IMR-90 (cell line): ENCODE measurements at regions not wholly inside any gene's neighbourhood (a gene's known extent, or its start where the extent isn't known, plus 50 kb on each side); places are given as distances from the start of the nearest gene placed in this dataset.

Source experiments
- ATAC-seq: fragments of 200-7000 bp; cut with Tn5 transposase; 2 replicates; pipeline ENCODE4 v1.9.1; 2020; ENCODE audit warnings: low read depth, mild to moderate bottlenecking, moderate library complexity
- BruUV-seq: library from RNA; stranded (reverse); fragments of 400-500 nt; replicated peaks from 2 replicates; lab custom pipeline; 2021; lab: Mats Ljungman, UMichigan
- CTCF ChIA-PET: fragments of 300-600 bp; formaldehyde crosslinking; extraction: SDS; loops from one replicate; lab custom pipeline; 2021; ENCODE audit warnings: antibody characterized with exemption; lab: Yijun Ruan, JAX
- POLR2A ChIA-PET: fragments of 300-600 bp; sonication (Branson Sonifier 250); formaldehyde crosslinking; loops from one replicate; lab custom pipeline; 2022; ENCODE audit warnings: antibody characterized with exemption; ENCODE audit not compliant: unreplicated experiment; lab: Charles Lee
- DNase-seq: peaks from one replicate; pipeline ENCODE4 v3.0.0; 2013
- H2AFZ ChIP-seq: replicated peaks from 2 replicates; pipeline ENCODE3; 2013; ENCODE audit warnings: low read length, mild to moderate bottlenecking; ENCODE audit not compliant: poor library complexity
- H2AK5ac ChIP-seq: 2 replicates; pipeline ENCODE4 v1.6.1; 2013; ENCODE audit warnings: low read depth, low read length, inconsistent platforms
- H2AK9ac ChIP-seq: replicated peaks from 2 replicates; pipeline ENCODE3; 2013; ENCODE audit warnings: mild to moderate bottlenecking, low read depth, low read length, moderate library complexity; ENCODE audit not compliant: poor library complexity
- H2BK120ac ChIP-seq: 2 replicates; pipeline ENCODE4 v1.6.1; 2013; ENCODE audit warnings: low read depth, low read length, inconsistent platforms
- H2BK15ac ChIP-seq: 3 replicates; pipeline ENCODE4 v1.6.1; 2013; ENCODE audit warnings: low read depth, low read length, inconsistent platforms
- H2BK20ac ChIP-seq: 2 replicates; pipeline ENCODE4 v1.6.1; 2013; ENCODE audit warnings: low read depth, mild to moderate bottlenecking, inconsistent platforms, low read length, moderate library complexity
- H2BK5ac ChIP-seq: 2 replicates; pipeline ENCODE4 v1.6.1; 2013; ENCODE audit warnings: mild to moderate bottlenecking, low read depth, low read length, inconsistent platforms; ENCODE audit not compliant: poor library complexity, severe bottlenecking
- H3K14ac ChIP-seq: replicated peaks from 2 replicates; pipeline ENCODE4 v1.6.1; 2013; ENCODE audit warnings: low read depth, low read length, inconsistent platforms
- H3K18ac ChIP-seq: 2 replicates; pipeline ENCODE4 v1.6.1; 2013; ENCODE audit warnings: low read depth, low read length, control low read depth
- H3K23ac ChIP-seq: 2 replicates; pipeline ENCODE4 v1.6.1; 2013; ENCODE audit warnings: low read depth, low read length, inconsistent platforms
- H3K27ac ChIP-seq: 2 replicates; pipeline ENCODE4 v1.5.1; 2013; ENCODE audit warnings: mild to moderate bottlenecking, control low read depth, low read length; ENCODE audit not compliant: insufficient read depth
- H3K27me3 ChIP-seq: 2 replicates; pipeline ENCODE4 v1.6.1; 2013; ENCODE audit warnings: low read length; ENCODE audit not compliant: control insufficient read depth, insufficient read depth
- H3K36me3 ChIP-seq: 2 replicates; pipeline ENCODE4 v1.6.1; 2013; ENCODE audit warnings: low read length, mixed read lengths; ENCODE audit not compliant: control insufficient read depth, insufficient read depth
- H3K4ac ChIP-seq: 2 replicates; pipeline ENCODE4 v1.6.1; 2013; ENCODE audit warnings: low read depth, low read length, inconsistent platforms
- H3K4me1 ChIP-seq: 2 replicates; pipeline ENCODE4 v1.6.1; 2013; ENCODE audit warnings: low read length, mixed read lengths; ENCODE audit not compliant: control insufficient read depth, insufficient read depth
- H3K4me2 ChIP-seq: 2 replicates; pipeline ENCODE4 v1.6.1; 2013; ENCODE audit warnings: low read depth, mild to moderate bottlenecking, control low read depth, low read length, moderate library complexity
- H3K4me3 ChIP-seq: 2 replicates; pipeline ENCODE4 v1.5.1; 2013; ENCODE audit warnings: low read depth, mild to moderate bottlenecking, control low read depth, low read length, moderate library complexity; ENCODE audit not compliant: insufficient read depth
- H3K56ac ChIP-seq: 2 replicates; pipeline ENCODE4 v1.6.1; 2013; ENCODE audit warnings: low read length, inconsistent platforms; ENCODE audit not compliant: insufficient read depth; ENCODE audit errors: extremely low read depth
- H3K79me1 ChIP-seq, 2 experiments: 2 replicates each; pipeline ENCODE4 v1.6.1; 2013; ENCODE audit warnings: low read length in 2 of 2, inconsistent platforms in 1 of 2, low read depth in 1 of 2
- H3K9ac ChIP-seq: 2 replicates; pipeline ENCODE4 v1.6.1; 2013; ENCODE audit warnings: low read depth, low read length, control low read depth
- H3K9me1 ChIP-seq: 2 replicates; pipeline ENCODE4 v1.6.1; 2013; ENCODE audit warnings: low read length, inconsistent platforms; ENCODE audit not compliant: insufficient read depth
- H3K9me3 ChIP-seq: 2 replicates; pipeline ENCODE4 v1.6.1; 2013; ENCODE audit warnings: low read length; ENCODE audit not compliant: control insufficient read depth, insufficient read depth
- H4K20me1 ChIP-seq: 2 replicates; pipeline ENCODE4 v1.6.1; 2013; ENCODE audit warnings: low read length, inconsistent platforms; ENCODE audit not compliant: insufficient read depth
- H4K5ac ChIP-seq: 2 replicates; pipeline ENCODE4 v1.6.1; 2013; ENCODE audit warnings: mild to moderate bottlenecking, low read depth, low read length, control low read depth
- H4K8ac ChIP-seq, 2 experiments: 2 replicates each; pipeline ENCODE4 v1.6.1; 2013; ENCODE audit warnings: low read depth in 2 of 2, low read length in 2 of 2, control low read depth in 1 of 2, inconsistent platforms in 1 of 2
- H4K91ac ChIP-seq: 2 replicates; pipeline ENCODE4 v1.6.1; 2013; ENCODE audit warnings: low read depth, low read length, inconsistent platforms; ENCODE audit not compliant: insufficient read depth
- BHLHE40 ChIP-seq: fragments of 150-350 bp; IDR thresholded peaks from 2 replicates; pipeline ENCODE4 v1.6.1; 2016; ENCODE audit warnings: mild to moderate bottlenecking, low read depth, low read length
- CEBPB ChIP-seq: IDR thresholded peaks from 2 replicates; pipeline ENCODE4 v1.6.1; 2012; ENCODE audit warnings: low read depth, low read length, improper control_type of control experiment
- CHD1 ChIP-seq: IDR thresholded peaks from 2 replicates; pipeline ENCODE4 v1.6.1; 2012; ENCODE audit warnings: low read depth, low read length, improper control_type of control experiment
- CTCF ChIP-seq: conservative IDR thresholded peaks from 2 replicates; pipeline ENCODE4 v1.5.1; 2012; ENCODE audit warnings: mild to moderate bottlenecking, low read depth, low read length, improper control_type of control experiment
- ELK1 ChIP-seq: fragments of 150-350 bp; IDR thresholded peaks from 2 replicates; pipeline ENCODE4 v1.6.1; 2016; ENCODE audit warnings: low read depth, mild to moderate bottlenecking, low read length, moderate library complexity, borderline replicate concordance
- FOS ChIP-seq: fragments of 150-350 bp; IDR thresholded peaks from 2 replicates; pipeline ENCODE4 v1.6.1; 2016; ENCODE audit warnings: low read depth, low read length
- MAFK ChIP-seq: IDR thresholded peaks from 2 replicates; pipeline ENCODE4 v1.6.1; 2012; ENCODE audit warnings: low read depth, low read length, improper control_type of control experiment
- MAZ ChIP-seq: IDR thresholded peaks from 2 replicates; pipeline ENCODE4 v1.6.1; 2012; ENCODE audit warnings: low read depth, mild to moderate bottlenecking, low read length, improper control_type of control experiment, moderate library complexity, borderline replicate concordance
- MXI1 ChIP-seq: IDR thresholded peaks from 2 replicates; pipeline ENCODE4 v1.6.1; 2012; ENCODE audit warnings: low read depth, mild to moderate bottlenecking, low read length, moderate library complexity, borderline replicate concordance
- NFE2L2 ChIP-seq: fragments of 150-350 bp; IDR thresholded peaks from 2 replicates; pipeline ENCODE4 v1.6.1; 2016; ENCODE audit warnings: low read depth, mild to moderate bottlenecking, low read length
- POLR2A ChIP-seq: IDR thresholded peaks from 2 replicates; pipeline ENCODE4 v1.6.1; 2012; ENCODE audit warnings: mild to moderate bottlenecking, low read depth, low read length
- RAD21 ChIP-seq: IDR thresholded peaks from 2 replicates; pipeline ENCODE4 v1.6.1; 2012; ENCODE audit warnings: low read length, improper control_type of control experiment
- RCOR1 ChIP-seq: IDR thresholded peaks from 2 replicates; pipeline ENCODE4 v1.6.1; 2012; ENCODE audit warnings: mild to moderate bottlenecking, low read length, improper control_type of control experiment; ENCODE audit not compliant: insufficient replicate concordance
- RFX5 ChIP-seq: IDR thresholded peaks from 2 replicates; pipeline ENCODE4 v1.8.0; 2012; ENCODE audit warnings: low read depth, mild to moderate bottlenecking, low read length, moderate library complexity
- SMC3 ChIP-seq: fragments of 150-350 bp; IDR thresholded peaks from 2 replicates; pipeline ENCODE4 v1.6.1; 2016; ENCODE audit warnings: low read depth, mild to moderate bottlenecking, antibody characterized with exemption, low read length, moderate library complexity
- USF2 ChIP-seq: fragments of 150-350 bp; IDR thresholded peaks from 2 replicates; pipeline ENCODE4 v1.6.1; 2017; ENCODE audit warnings: mild to moderate bottlenecking, antibody characterized with exemption, low read length, low read depth
- dilution Hi-C: fragments of 300-500 bp; cut with HindIII; formaldehyde crosslinking; loops from one replicate; pipeline ENCODE4 v1.14.3; 2018; ENCODE audit warnings: low sequenced_read_pairs; ENCODE audit not compliant: unreplicated experiment
- in situ Hi-C: fragments of 300-500 bp; cut with MboI; formaldehyde crosslinking; loops from 3 replicates; pipeline ENCODE4 v1.14.3; 2019; ENCODE audit warnings: low sequenced_read_pairs, inconsistent platforms, mixed read lengths
- intact Hi-C: fragments of 100-400 bp; cut with micrococcal nuclease; formaldehyde crosslinking; loops from 2 replicates; pipeline ENCODE4 v1.10.0; 2022

- no peak overlapping the region for H2BK5ac ChIP-seq
- no peak overlapping the region for H4K5ac ChIP-seq
- no peak overlapping the region for H2BK15ac ChIP-seq
- intact Hi-C loops, result no loop called here
- no peak overlapping the region for H3K27ac ChIP-seq
- TF ChIP-seq BHLHE40 (no peak), RAD21 (no peak), FOS (no peak), RCOR1 (no peak), POLR2A (no peak), SMC3 (no peak), ELK1 (no peak), CEBPB (no peak), CHD1 (no peak), MXI1 (no peak), NFE2L2 (no peak), CTCF (no peak), RFX5 (no peak), MAZ (no peak), USF2 (no peak), MAFK (no peak)
- no peaks in the 10 kb centered on the region for H3K79me1 ChIP-seq
- no peak overlapping the region for H2AFZ ChIP-seq
- H3K4me2 ChIP-seq, result no peak overlapping the region
- in situ Hi-C loops, result no loop called here
- dilution Hi-C loops, result no loop called here
- POLR2A ChIA-PET, result no interaction called here
- H3K36me3 ChIP-seq, result no peaks in the 10 kb centered on the region
- no peaks in the 10 kb centered on the region for H3K4me1 ChIP-seq
- no peak for DNase-seq
- H3K9me1 ChIP-seq, result no peaks in the 10 kb centered on the region
- no peak for ATAC-seq
- BruUV-seq, result no TSS peak
- no peak overlapping the region for H2AK9ac ChIP-seq
- no peak overlapping the region for H2BK120ac ChIP-seq
- no peaks in the 10 kb centered on the region; the same call in 1 of the 2 replicates for H3K9me3 ChIP-seq
- CTCF ChIA-PET, result no interaction called here
- no peak overlapping the region for H2BK20ac ChIP-seq
- H3K56ac ChIP-seq, result no peak overlapping the region
- no peak overlapping the region for H3K18ac ChIP-seq
- H4K20me1 ChIP-seq, result no peaks in the 10 kb centered on the region
- no peak overlapping the region for H4K91ac ChIP-seq
- H4K8ac ChIP-seq, result no peak overlapping the region
- H3K9ac ChIP-seq, result no peak overlapping the region
- H3K4ac ChIP-seq, result no peak overlapping the region
- no peak overlapping the region for H3K23ac ChIP-seq
- H3K14ac ChIP-seq, result no peak overlapping the region
- H3K27me3 ChIP-seq, result no peaks in the 10 kb centered on the region
- no peak overlapping the region for H3K4me3 ChIP-seq
- H2AK5ac ChIP-seq, result no peak overlapping the region
Observed at GRCh38 chr2:194301946-194302345, 1355.1 kb upstream of the SLC39A10 start.
